Endothelial cell of umbilical vein (primary cell): ENCODE measurements at regions not wholly inside any gene's neighbourhood (a gene's known extent, or its start where the extent isn't known, plus 50 kb on each side); places are given as distances from the start of the nearest gene placed in this dataset.

ENCODE experiments used
- CTCF ChIP-seq, 2 donors: IDR thresholded peaks; 1 replicate in 1 of 2; 2 replicates in 1 of 2; pipeline ENCODE4 v1.5.1; 2011; ENCODE audit warnings: low read length in 2 of 2, mild to moderate bottlenecking in 2 of 2, moderate library complexity in 2 of 2, control low read depth in 1 of 2, inconsistent platforms in 1 of 2, low read depth in 1 of 2; ENCODE audit not compliant: insufficient read depth in 1 of 2; ENCODE audit errors: extremely low read depth in 1 of 2
- FOS ChIP-seq: IDR thresholded peaks from 2 replicates; pipeline ENCODE4 v1.6.1; 2011; ENCODE audit warnings: mild to moderate bottlenecking, low read length, moderate library complexity, borderline replicate concordance; ENCODE audit not compliant: insufficient read depth
- MAX ChIP-seq: IDR thresholded peaks from 2 replicates; pipeline ENCODE4 v1.6.1; 2011; ENCODE audit not compliant: insufficient read depth, insufficient read length
- POLR2A ChIP-seq: IDR thresholded peaks from 2 replicates; pipeline ENCODE4 v1.6.1; 2012; ENCODE audit warnings: low read depth, mild to moderate bottlenecking, control low read depth, low read length

- TF ChIP-seq CTCF (IDR thresholded peaks at IDR 0.05; ENCODE audit: extremely low read depth in 1 of 2, insufficient read depth in 1 of 2, low read depth in 1 of 2, low read length in 2 of 2): no peak
- no peak for TF ChIP-seq FOS
- no peak for TF ChIP-seq MAX
- no peak for TF ChIP-seq POLR2A
Observed at GRCh38 chr14:104290058-104290667, 151.8 kb downstream of the KIF26A start.
